ENCODE measurements at regions not wholly inside any gene's neighbourhood (a gene's known extent, or its start where the extent isn't known, plus 50 kb on each side); places are given as distances from the start of the nearest gene placed in this dataset.

DNA sequence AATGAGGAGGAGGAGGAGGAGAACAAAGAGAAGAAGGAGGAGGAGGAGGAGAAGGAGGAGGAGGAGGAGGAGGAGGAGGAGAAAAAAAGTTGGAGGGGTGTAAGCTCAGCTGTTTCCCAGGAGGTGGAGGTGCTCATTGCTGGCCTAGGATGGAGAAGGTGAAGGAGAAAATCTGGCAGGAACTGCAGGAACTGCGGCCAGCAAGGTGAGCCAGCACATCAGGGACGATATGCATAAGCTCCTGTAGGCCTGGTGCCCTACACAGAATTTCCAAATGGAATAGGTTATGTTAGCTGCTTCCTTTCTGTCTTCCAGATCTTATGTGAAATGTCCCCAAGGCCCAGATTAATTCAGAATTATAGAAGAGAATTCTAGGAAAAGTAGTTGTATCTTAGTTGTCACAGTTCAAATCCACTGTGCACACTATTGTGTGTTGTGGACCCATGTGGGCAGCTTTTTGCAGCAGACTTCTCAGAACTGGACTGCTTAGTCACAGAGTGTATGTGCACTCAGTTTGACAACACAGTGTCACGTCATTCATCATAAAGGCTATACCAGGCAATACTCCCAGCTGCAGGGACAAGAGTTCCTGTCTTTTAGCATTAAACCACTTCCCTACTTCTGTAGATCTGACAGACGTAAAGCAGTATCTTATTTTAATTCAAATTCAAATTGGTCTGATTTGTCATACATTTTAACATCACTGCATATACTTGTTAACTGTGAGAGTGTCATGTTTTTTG is 303.7 kb downstream of the HLX start:
- ATAC-seq (no peak), DNase-seq (no peak)
- no peaks in the 10 kb centered on the region for H3K4me1 ChIP-seq
- no peak for TF ChIP-seq POLR2A (IDR thresholded peaks at IDR 0.05)
- TF ChIP-seq, protein P1, sequence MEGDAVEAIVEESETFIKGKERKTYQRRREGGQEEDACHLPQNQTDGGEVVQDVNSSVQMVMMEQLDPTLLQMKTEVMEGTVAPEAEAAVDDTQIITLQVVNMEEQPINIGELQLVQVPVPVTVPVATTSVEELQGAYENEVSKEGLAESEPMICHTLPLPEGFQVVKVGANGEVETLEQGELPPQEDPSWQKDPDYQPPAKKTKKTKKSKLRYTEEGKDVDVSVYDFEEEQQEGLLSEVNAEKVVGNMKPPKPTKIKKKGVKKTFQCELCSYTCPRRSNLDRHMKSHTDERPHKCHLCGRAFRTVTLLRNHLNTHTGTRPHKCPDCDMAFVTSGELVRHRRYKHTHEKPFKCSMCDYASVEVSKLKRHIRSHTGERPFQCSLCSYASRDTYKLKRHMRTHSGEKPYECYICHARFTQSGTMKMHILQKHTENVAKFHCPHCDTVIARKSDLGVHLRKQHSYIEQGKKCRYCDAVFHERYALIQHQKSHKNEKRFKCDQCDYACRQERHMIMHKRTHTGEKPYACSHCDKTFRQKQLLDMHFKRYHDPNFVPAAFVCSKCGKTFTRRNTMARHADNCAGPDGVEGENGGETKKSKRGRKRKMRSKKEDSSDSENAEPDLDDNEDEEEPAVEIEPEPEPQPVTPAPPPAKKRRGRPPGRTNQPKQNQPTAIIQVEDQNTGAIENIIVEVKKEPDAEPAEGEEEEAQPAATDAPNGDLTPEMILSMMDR (IDR thresholded peaks at IDR 0.05 in 4 of 5, conservative IDR thresholded peaks at IDR 0.05 in 1 of 5) = no peak
- in situ Hi-C loops (cut with MboI; ENCODE audit: low sequenced_read_pairs in 4 of 4) = no loop called here
- H3K27me3 ChIP-seq = no peaks in the 10 kb centered on the region
- no peak overlapping the region for H3K4me3 ChIP-seq
- H3K9me3 ChIP-seq = no peaks in the 10 kb centered on the region
- H3K27ac ChIP-seq = no peak overlapping the region
- no peaks in the 10 kb centered on the region for H3K36me3 ChIP-seq
- intact Hi-C loops (cut with DNase I; ENCODE audit: low total_unique reads) = no loop called here

- intact Hi-C loops (cut with DNase I; ENCODE audit: low total_unique reads) (no loop called here), in situ Hi-C loops (cut with MboI; ENCODE audit: low sequenced_read_pairs in 4 of 4) (no loop called here)
- Histone ChIP-seq H3K36me3 (no peaks in the 10 kb centered on the region), H3K27me3 (no peaks in the 10 kb centered on the region), H3K27ac (no peak overlapping the region), H3K9me3 (no peaks in the 10 kb centered on the region), H3K4me3 (no peak overlapping the region), H3K4me1 (no peaks in the 10 kb centered on the region)
- no peak for DNase-seq
- no peak for ATAC-seq
- TF ChIP-seq, protein P1 (IDR thresholded peaks at IDR 0.05 in 4 of 5, conservative IDR thresholded peaks at IDR 0.05 in 1 of 5) = no peak
- TF ChIP-seq POLR2A (IDR thresholded peaks at IDR 0.05) = no peak
Measured at GRCh38 chr1:221184131-221184794, 305.0 kb downstream of the HLX start.

GRCh38 chr1:221187174-221187573 is 307.9 kb downstream of the HLX start:
- Histone ChIP-seq H3K4me1 (no peaks in the 10 kb centered on the region), H3K36me3 (no peaks in the 10 kb centered on the region), H3K9me3 (no peaks in the 10 kb centered on the region), H3K27ac (no peak overlapping the region), H3K4me3 (no peak overlapping the region), H3K27me3 (no peaks in the 10 kb centered on the region)
- intact Hi-C loops (cut with DNase I; ENCODE audit: low total_unique reads) (no loop called here), in situ Hi-C loops (cut with MboI; ENCODE audit: low sequenced_read_pairs in 4 of 4) (no loop called here)
- TF ChIP-seq, protein P1 (IDR thresholded peaks at IDR 0.05 in 4 of 5, conservative IDR thresholded peaks at IDR 0.05 in 1 of 5) = no peak
- no peak for TF ChIP-seq POLR2A (IDR thresholded peaks at IDR 0.05)
- no peak for DNase-seq
- no peak for ATAC-seq

- H3K4me3 ChIP-seq = no peak overlapping the region
- in situ Hi-C loops (cut with MboI; ENCODE audit: low sequenced_read_pairs in 4 of 4) (no loop called here), intact Hi-C loops (cut with DNase I; ENCODE audit: low total_unique reads) (no loop called here)
- no peaks in the 10 kb centered on the region for H3K27me3 ChIP-seq
- TF ChIP-seq, protein P1 (IDR thresholded peaks at IDR 0.05 in 4 of 5, conservative IDR thresholded peaks at IDR 0.05 in 1 of 5) = no peak
- no peak for TF ChIP-seq POLR2A (IDR thresholded peaks at IDR 0.05)
- DNase-seq (no peak), ATAC-seq (no peak)
- H3K27ac ChIP-seq = no peak overlapping the region
- H3K4me1 ChIP-seq = no peaks in the 10 kb centered on the region
- no peaks in the 10 kb centered on the region for H3K36me3 ChIP-seq
- no peaks in the 10 kb centered on the region for H3K9me3 ChIP-seq
Measured at GRCh38 chr1:221188458-221188857, 309.2 kb downstream of the HLX start.
